ENCODE measurements at regions not wholly inside any gene's neighbourhood (a gene's known extent, or its start where the extent isn't known, plus 50 kb on each side); places are given as distances from the start of the nearest gene placed in this dataset.

- Histone ChIP-seq H3K9me3 (replicated peaks; ENCODE audit: control insufficient read depth, insufficient read depth, low read length) (no peaks in the 10 kb centered on the region), H3K4me1 (ENCODE audit: control insufficient read depth, insufficient read depth, low read length) (no peaks in the 10 kb centered on the region), H3K36me3 (ENCODE audit: control insufficient read depth in 2 of 2, insufficient read depth in 2 of 2, low read length in 1 of 2) (no peaks in the 10 kb centered on the region), H3K27ac (ENCODE audit: control insufficient read depth, insufficient read depth) (no peak overlapping the region), H3K9ac (ENCODE audit: control insufficient read depth, insufficient read depth, low read length) (no peak overlapping the region), H3K4me2 (ENCODE audit: control insufficient read depth, insufficient read depth) (no peak overlapping the region), H3K27me3 (replicated peaks in 1 of 2; ENCODE audit: control insufficient read depth in 2 of 2, insufficient read depth in 2 of 2, low read length in 1 of 2) (no peaks in the 10 kb centered on the region), H3K79me2 (ENCODE audit: control insufficient read depth, insufficient read depth, low read length) (no peaks in the 10 kb centered on the region), H3K4me3 (no peak overlapping the region), H4K20me1 (ENCODE audit: control insufficient read depth, insufficient read depth) (no peaks in the 10 kb centered on the region), H2AFZ (ENCODE audit: control insufficient read depth, low read depth, low read length) (no peak overlapping the region)
- no TSS peak for BruUV-seq (replicated peaks)
- TF ChIP-seq RAD51 (IDR thresholded peaks at IDR 0.05) (no peak), HCFC1 (IDR thresholded peaks at IDR 0.05; ENCODE audit: low read length) (no peak), ZNF384 (IDR thresholded peaks at IDR 0.05; ENCODE audit: borderline replicate concordance, low read depth, low read length) (no peak), RELA (IDR thresholded peaks at IDR 0.05; ENCODE audit: borderline replicate concordance, partially characterized antibody) (no peak), TCF7 (IDR thresholded peaks at IDR 0.05; ENCODE audit: borderline replicate concordance) (no peak), MLLT1 (IDR thresholded peaks at IDR 0.05) (no peak), EZH2 (IDR thresholded peaks at IDR 0.05; ENCODE audit: borderline replicate concordance, control insufficient read depth, low read depth, low read length) (no peak), RFX5 (IDR thresholded peaks at IDR 0.05; ENCODE audit: low read depth, low read length) (no peak), POU2F2 (IDR thresholded peaks at IDR 0.05; ENCODE audit: borderline replicate concordance, low read depth, low read length) (no peak), ZNF207 (IDR thresholded peaks at IDR 0.05; ENCODE audit: borderline replicate concordance) (no peak), BCLAF1 (IDR thresholded peaks at IDR 0.05) (no peak), DPF2 (IDR thresholded peaks at IDR 0.05) (no peak), RBBP5 (conservative IDR thresholded peaks at IDR 0.05) (no peak), CEBPZ (IDR thresholded peaks at IDR 0.05; ENCODE audit: low read depth, low read length) (no peak), IRF4 (IDR thresholded peaks at IDR 0.05; ENCODE audit: low read depth, low read length) (no peak), FOS (IDR thresholded peaks at IDR 0.05; ENCODE audit: borderline replicate concordance, extremely low read depth, insufficient read length) (no peak), ZNF622 (IDR thresholded peaks at IDR 0.05) (no peak)
- in situ Hi-C loops (cut with MboI) (no loop called here), intact Hi-C loops (cut with micrococcal nuclease; ENCODE audit: unreplicated experiment) (no loop called here)
- SMC1A ChIA-PET (ENCODE audit: uncharacterized antibody, unreplicated experiment), result interaction anchor here (1.0 kb wide), 1 partner anchor 38 kb away, joined by 3 read pairs; no protein-coding TSS in a partner anchor
- FAIRE-seq, result no peak
- RAD21 ChIA-PET (ENCODE audit: unreplicated experiment), result no interaction called here
- POLR2A ChIA-PET, result no interaction called here
- no peak for ATAC-seq
- CTCF ChIA-PET, result interaction anchor here (1.4 kb wide), 1 partner anchor 10 kb away, joined by 3 read pairs; no protein-coding TSS in a partner anchor
- 13% methylated on average over 5 of the region's 5 CpGs for WGBS (ENCODE audit: insufficient coverage, insufficient replicate concordance, low lambda C conversion rate, missing lambda C conversion rate)
- DNase-seq (ENCODE audit: low read depth, low spot score), result no peak
Observed at GRCh38 chr4:119898211-119898610, 168.4 kb downstream of the MAD2L1 start.

Data from GM12878 (cell line).